D341Med (cell line): ENCODE measurements at regions not wholly inside any gene's neighbourhood (a gene's known extent, or its start where the extent isn't known, plus 50 kb on each side); places are given as distances from the start of the nearest gene placed in this dataset.
"Not testable (repeated sequence)": the region's sequence is repeated elsewhere in the genome, so short reads cannot be mapped to it uniquely, and the experiment has no call there.

Experiments used
- DNase-seq: peaks from one replicate; pipeline ENCODE4 v3.0.0; 2012; ENCODE audit warnings: low spot score

GRCh38 chr5:29252390-29252789 is 1941.1 kb upstream of the CDH6 start:
- DNase-seq: no peak

GRCh38 chr5:29247346-29248028 is 1946.0 kb upstream of the CDH6 start:
- no peak for DNase-seq

- DNase-seq: no peak
Measured at GRCh38 chr5:29240379-29240778, 1953.1 kb upstream of the CDH6 start.

- DNase-seq: no peak
Measured at GRCh38 chr5:29239606-29240005, 1953.9 kb upstream of the CDH6 start.

GRCh38 chr5:29238115-29238514 is 1955.4 kb upstream of the CDH6 start:
- DNase-seq: no peak

- DNase-seq: no peak
Measured at GRCh38 chr5:29231154-29231553, 1962.3 kb upstream of the CDH6 start.

GRCh38 chr5:29230591-29230990 is 1962.9 kb upstream of the CDH6 start:
- DNase-seq: no peak

GRCh38 chr5:29229461-29229860 is 1964.0 kb upstream of the CDH6 start:
- no peak for DNase-seq

GRCh38 chr5:29218138-29218537 is 1975.3 kb upstream of the CDH6 start:
- DNase-seq: peak; percentile 6

- DNase-seq: no peak
Measured at GRCh38 chr5:29214839-29215238, 1978.6 kb upstream of the CDH6 start.

- DNase-seq: no peak
Measured at GRCh38 chr5:29213475-29213874, 1980.0 kb upstream of the CDH6 start.

- DNase-seq: no peak
Measured at GRCh38 chr5:29208024-29208423, 1985.5 kb upstream of the CDH6 start.

GRCh38 chr5:29203049-29203448 is 1990.4 kb upstream of the CDH6 start:
- DNase-seq: no peak

GRCh38 chr5:29197631-29198454 is 1995.6 kb upstream of the CDH6 start:
- no peak for DNase-seq

- no peak for DNase-seq
Measured at GRCh38 chr5:29193972-29194371, 1999.5 kb upstream of the CDH6 start.

GRCh38 chr5:29191269-29192048 is 2002.0 kb upstream of the CDH6 start:
- DNase-seq: not testable (repeated sequence)

GRCh38 chr5:29190398-29190797 is 2003.1 kb upstream of the CDH6 start:
- DNase-seq: not testable (repeated sequence)

- DNase-seq: not testable (repeated sequence)
Measured at GRCh38 chr5:29186380-29186779, 2007.1 kb upstream of the CDH6 start.

GRCh38 chr5:29185558-29185957 is 2007.9 kb upstream of the CDH6 start:
- no peak for DNase-seq

- no peak for DNase-seq
Measured at GRCh38 chr5:29175774-29176173, 2017.7 kb upstream of the CDH6 start.

GRCh38 chr5:29170599-29170998 is 2022.9 kb upstream of the CDH6 start:
- DNase-seq: no peak

- no peak for DNase-seq
Measured at GRCh38 chr5:29169886-29170285, 2023.6 kb upstream of the CDH6 start.

GRCh38 chr5:29162297-29162696 is 2031.2 kb upstream of the CDH6 start:
- DNase-seq: no peak
